ENCODE measurements at regions not wholly inside any gene's neighbourhood (a gene's known extent, or its start where the extent isn't known, plus 50 kb on each side); places are given as distances from the start of the nearest gene placed in this dataset.

DNA sequence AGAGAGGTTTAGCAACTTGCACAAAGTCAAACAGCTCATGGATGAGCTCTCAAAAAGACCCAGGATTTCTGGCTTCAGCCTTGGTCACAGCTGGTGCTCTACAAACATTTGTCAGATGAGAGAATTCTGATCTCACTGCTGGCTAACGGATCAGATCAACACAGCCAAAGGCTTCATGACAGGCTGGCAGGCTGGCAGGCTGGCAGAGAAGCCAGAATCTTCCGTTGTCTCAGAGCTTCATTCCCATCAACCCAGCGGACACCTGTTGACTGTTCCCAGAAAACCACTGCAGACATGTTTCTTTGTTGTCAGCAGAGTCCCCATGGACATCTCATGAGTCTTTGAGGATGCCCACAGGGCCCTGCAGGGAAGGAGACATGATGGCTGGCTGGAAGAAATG is 303.8 kb upstream of the ASIC2 start:
- H3K4me3 Mint-ChIP-seq: no peak overlapping the region
- H3K27me3 Mint-ChIP-seq: peaks cover 21% of the 10 kb centered on the region
- no peak overlapping the region for H3K27ac Mint-ChIP-seq
- no peaks in the 10 kb centered on the region for H3K36me3 Mint-ChIP-seq
- no peaks in the 10 kb centered on the region for H3K9me3 Mint-ChIP-seq
- DNase-seq (ENCODE audit: extremely low spot score, unreplicated experiment): no peak
- TF ChIP-seq, protein P1, sequence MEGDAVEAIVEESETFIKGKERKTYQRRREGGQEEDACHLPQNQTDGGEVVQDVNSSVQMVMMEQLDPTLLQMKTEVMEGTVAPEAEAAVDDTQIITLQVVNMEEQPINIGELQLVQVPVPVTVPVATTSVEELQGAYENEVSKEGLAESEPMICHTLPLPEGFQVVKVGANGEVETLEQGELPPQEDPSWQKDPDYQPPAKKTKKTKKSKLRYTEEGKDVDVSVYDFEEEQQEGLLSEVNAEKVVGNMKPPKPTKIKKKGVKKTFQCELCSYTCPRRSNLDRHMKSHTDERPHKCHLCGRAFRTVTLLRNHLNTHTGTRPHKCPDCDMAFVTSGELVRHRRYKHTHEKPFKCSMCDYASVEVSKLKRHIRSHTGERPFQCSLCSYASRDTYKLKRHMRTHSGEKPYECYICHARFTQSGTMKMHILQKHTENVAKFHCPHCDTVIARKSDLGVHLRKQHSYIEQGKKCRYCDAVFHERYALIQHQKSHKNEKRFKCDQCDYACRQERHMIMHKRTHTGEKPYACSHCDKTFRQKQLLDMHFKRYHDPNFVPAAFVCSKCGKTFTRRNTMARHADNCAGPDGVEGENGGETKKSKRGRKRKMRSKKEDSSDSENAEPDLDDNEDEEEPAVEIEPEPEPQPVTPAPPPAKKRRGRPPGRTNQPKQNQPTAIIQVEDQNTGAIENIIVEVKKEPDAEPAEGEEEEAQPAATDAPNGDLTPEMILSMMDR (conservative IDR thresholded peaks at IDR 0.05): no peak
- H3K4me1 Mint-ChIP-seq (ENCODE audit: unreplicated experiment): no peaks in the 10 kb centered on the region

DNA sequence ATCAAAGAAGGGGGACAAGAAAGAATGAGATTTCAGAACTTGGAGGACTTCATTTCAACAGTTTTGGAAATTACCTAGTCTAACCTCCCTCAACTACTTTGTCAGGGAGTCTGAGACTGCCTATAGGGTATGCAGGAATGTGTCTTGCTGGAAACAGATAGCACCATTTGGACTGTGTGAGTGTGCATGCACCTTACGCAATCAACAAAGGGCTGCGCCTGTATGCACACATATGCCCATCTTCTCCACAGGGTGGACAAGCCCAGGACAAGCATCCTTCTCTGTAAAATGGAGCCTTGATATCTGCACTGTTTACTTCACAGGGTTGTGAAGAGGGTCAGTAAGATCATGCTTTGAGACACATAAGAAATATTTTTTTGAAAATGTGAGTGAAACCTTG is 305.7 kb upstream of the ASIC2 start:
- no peak for DNase-seq (ENCODE audit: extremely low spot score, unreplicated experiment)
- no peak overlapping the region for H3K27ac Mint-ChIP-seq
- H3K36me3 Mint-ChIP-seq: no peaks in the 10 kb centered on the region
- TF ChIP-seq, protein P1 (conservative IDR thresholded peaks at IDR 0.05): no peak
- H3K4me1 Mint-ChIP-seq (ENCODE audit: unreplicated experiment): no peaks in the 10 kb centered on the region
- peaks cover 13% of the 10 kb centered on the region for H3K27me3 Mint-ChIP-seq
- H3K9me3 Mint-ChIP-seq: no peaks in the 10 kb centered on the region
- no peak overlapping the region for H3K4me3 Mint-ChIP-seq

DNA sequence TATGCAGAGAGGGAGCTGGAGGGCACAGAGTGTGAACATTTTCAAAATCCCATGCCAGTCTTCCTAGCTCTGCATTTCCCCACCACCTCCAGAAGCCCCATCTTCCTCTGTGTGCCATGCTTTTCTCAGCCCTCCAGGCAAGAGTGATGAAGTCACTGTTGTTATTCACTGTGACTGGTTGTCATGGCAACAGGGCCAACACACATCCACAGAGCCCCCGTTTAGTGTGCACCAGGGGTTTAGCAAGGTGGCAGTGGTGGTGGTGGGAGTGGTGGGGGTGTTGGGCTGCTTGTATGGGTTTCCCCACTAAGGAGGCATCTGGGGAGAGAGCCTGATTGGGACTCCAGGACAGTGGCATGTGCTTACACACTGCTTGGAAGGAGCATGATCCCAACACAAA is 309.9 kb upstream of the ASIC2 start:
- Mint-ChIP-seq H3K27me3 (peaks cover 42% of the 10 kb centered on the region), H3K4me3 (no peak overlapping the region), H3K27ac (no peak overlapping the region), H3K4me1 (ENCODE audit: unreplicated experiment) (no peaks in the 10 kb centered on the region), H3K9me3 (no peaks in the 10 kb centered on the region), H3K36me3 (no peaks in the 10 kb centered on the region)
- TF ChIP-seq, protein P1 (conservative IDR thresholded peaks at IDR 0.05): no peak
- no peak for DNase-seq (ENCODE audit: extremely low spot score, unreplicated experiment)

DNA sequence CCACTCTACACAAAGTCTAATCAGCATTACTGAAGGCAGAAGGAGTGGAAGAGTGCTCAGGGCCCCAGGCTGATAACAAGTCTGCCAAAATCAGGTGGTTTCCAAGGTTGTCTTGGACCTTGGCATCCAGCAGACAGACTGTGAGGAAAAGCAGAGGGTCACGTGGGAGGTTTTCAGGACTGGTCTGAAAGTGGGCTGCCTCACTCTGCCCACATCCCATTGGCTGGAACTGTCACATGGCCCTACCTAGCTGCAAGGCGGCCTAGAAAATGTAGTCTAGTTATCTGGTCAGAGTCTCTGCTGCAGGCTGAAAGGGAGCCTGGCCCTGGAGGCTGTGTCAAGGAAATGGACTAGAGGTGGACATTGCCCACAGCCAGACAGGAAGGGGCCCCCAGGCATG is 310.7 kb upstream of the ASIC2 start:
- Mint-ChIP-seq H3K36me3 (no peaks in the 10 kb centered on the region), H3K27me3 (peaks cover 44% of the 10 kb centered on the region), H3K9me3 (no peaks in the 10 kb centered on the region), H3K27ac (no peak overlapping the region), H3K4me3 (no peak overlapping the region), H3K4me1 (ENCODE audit: unreplicated experiment) (no peaks in the 10 kb centered on the region)
- no peak for DNase-seq (ENCODE audit: extremely low spot score, unreplicated experiment)
- TF ChIP-seq, protein P1 (conservative IDR thresholded peaks at IDR 0.05): no peak

DNA sequence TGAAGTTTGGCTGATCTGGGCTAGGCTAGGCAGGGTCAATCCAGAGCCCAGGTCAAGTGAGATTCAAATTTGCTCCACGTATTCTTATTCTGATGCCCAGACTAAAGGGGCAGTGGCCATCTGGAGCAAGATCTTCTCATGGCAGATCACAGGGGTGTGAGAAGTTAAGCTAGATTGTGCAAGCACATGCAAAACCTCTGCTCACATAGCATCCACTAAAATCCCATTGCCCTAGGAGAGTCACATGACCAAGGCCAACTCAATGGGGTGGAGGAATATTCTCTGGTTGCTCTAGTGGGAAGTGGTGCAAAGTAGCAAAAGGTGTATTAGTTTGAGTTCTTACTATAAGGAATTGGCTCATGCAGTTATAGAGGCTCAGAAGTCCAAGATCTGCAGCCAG is 318.4 kb upstream of the ASIC2 start:
- H3K9me3 Mint-ChIP-seq: no peaks in the 10 kb centered on the region
- no peak for DNase-seq (ENCODE audit: extremely low spot score, unreplicated experiment)

More for the DNA sequence above, 318.4 kb upstream of the ASIC2 start:
- Mint-ChIP-seq H3K4me1 (ENCODE audit: unreplicated experiment) (no peaks in the 10 kb centered on the region), H3K27ac (no peak overlapping the region), H3K36me3 (no peaks in the 10 kb centered on the region), H3K27me3 (peaks cover 26% of the 10 kb centered on the region), H3K4me3 (no peak overlapping the region)
- TF ChIP-seq, protein P1 (conservative IDR thresholded peaks at IDR 0.05): no peak
